Fibroblast of skin of right quadriceps (primary cell): ENCODE measurements at regions not wholly inside any gene's neighbourhood (a gene's known extent, or its start where the extent isn't known, plus 50 kb on each side); places are given as distances from the start of the nearest gene placed in this dataset.

Experiments used
- DNase-seq: peaks from one replicate; pipeline ENCODE4 v3.0.0-alpha.2; 2013

DNA sequence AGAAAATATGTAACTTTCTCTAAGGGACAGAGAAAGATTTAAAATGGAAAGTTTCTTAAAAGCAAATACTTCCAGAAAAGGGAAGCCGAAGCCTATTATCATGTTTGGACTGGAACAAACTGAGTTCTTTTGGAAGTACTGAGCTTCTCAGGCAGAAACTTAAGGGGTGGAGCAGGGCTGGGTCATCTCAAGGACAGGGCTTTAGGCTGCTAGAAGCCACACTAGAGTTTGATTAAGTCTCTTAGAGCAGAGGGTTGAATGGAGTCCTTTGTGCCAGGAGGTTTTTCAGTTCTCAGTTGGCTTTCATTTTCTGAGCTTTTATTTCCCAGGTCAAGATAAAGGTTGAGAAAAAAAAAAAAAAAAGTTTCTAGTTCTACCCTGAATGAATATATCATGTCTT lies 432.7 kb downstream of the SLITRK5 start:
- no peak for DNase-seq

DNA sequence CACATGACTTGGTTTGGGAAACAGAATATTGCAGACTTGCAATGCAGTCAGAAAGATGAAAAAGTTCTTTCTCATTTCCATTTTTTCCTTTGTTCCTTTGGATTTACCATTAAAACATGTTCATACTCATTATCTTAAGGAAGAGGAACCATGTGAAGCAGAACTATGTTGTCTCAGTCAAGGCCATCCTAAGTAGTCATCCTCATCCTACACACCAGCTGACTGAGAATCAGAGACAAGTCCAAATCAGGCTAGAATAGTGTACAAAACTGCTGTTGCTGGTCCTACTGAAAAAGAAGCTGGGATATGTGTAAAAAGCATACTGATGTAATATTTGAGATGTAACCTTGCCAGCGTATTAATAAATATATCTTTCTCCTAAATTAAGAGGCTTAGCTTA lies 433.4 kb downstream of the SLITRK5 start:
- DNase-seq = no peak

DNA sequence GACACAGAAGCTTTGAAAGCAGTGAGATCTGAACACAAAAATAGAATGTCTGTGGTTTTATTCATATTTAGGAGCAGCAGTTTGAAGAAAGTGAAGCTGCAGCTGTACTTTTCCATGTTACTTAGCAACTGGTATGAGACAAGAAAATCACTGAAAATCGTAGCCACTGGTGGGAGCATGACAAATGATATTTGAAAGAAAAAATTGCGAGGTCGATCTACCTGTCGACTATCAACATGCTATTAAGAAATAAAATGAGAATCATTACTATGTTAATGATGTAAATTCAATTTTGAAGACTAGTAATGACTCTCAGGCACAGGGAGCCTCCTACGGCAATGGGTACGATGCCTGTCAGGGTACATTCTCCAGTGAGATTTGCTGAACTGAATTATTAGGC lies 436.4 kb downstream of the SLITRK5 start:
- no peak for DNase-seq

DNA sequence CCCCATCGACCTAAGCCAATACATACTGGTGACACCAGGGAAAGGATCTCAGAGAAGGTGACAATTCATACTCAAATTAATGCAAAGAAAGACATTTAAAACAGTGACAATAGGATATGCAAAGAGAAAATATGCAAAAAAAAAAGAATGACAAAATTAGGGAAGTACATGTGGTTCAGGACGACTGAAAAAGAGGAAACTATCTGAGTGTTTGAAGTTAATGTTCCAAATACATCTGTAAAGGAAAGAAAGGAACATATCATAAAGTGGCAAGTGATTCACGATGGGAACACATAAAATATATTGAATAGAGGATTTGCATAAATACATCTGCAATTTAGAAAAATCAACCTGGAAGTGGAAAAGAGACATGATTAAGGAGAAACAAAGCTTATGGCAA lies 441.4 kb downstream of the SLITRK5 start:
- no peak for DNase-seq

DNA sequence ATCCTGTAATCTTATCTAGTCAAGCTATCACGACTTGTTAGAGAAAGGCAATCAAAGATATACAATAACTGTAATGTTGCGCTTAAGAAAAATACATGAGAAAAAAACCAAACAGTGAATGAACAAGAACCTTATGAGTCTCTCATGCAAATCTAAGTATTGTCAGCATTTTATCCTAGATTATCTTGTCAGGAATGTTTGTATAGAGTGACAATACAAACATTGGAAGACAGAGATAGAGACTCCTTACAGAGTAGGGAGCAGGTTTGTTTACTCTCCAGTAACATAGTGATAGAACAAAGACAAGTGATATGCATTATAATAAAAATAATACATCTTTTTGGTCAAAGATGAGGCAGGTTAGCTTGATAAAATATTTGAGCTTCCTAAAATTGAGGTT lies 444.8 kb downstream of the SLITRK5 start:
- DNase-seq = no peak

DNA sequence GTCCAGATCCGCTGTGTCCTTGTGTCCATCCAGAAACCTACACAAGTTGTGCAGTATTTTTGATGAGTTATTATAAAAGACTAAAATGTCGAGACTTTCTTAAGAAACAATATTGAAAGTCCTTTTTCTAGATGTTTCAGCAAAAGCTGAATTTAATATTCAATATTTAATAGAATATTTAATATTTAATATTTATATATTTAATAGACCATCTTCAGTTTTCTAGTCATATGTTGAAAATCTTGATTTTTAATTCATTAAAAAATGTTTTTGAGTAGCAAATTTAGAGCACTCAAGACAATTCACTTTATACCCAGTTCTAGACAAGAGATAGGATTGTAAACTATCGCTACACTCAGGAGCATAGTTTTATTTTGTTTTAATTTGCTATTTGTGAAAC lies 447.8 kb downstream of the SLITRK5 start:
- no peak for DNase-seq

DNA sequence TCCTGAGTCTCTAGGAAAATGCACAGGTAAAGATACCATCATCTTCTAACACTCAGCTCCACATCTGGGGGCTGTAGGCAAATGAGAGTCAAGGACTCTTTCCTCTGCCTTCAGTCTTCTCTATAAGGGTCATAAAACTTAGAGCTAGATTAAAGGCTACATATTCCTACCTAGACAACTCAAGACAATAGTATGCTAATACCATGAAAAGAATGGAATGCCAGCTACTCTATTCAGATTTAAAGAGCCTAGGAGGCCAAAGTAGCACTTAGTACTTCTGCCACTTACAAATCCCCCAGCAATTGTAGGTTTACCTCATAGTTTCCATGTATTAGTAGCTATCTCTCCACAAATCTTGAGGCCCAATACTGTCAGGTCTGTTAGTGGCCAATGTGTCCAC lies 453.0 kb downstream of the SLITRK5 start:
- DNase-seq = no peak

DNA sequence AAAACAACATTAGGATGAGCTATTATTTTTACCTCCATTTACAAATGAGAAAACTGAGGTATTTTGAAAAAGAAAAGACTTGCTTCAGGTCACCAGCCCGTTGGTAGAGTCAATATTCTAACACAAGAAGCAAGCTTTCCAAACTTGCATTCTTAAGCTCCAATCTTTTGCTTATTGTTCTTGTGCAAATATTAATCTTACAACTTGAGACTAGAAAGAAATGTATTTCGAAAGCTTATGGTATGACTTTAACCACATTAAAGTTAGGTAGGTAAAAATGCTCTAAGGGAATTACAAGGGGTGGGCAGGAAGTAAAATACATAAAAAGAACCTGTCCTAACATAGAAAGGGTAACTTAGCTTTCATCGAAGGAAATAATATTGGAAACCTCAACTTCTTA lies 453.9 kb downstream of the SLITRK5 start:
- no peak for DNase-seq

DNA sequence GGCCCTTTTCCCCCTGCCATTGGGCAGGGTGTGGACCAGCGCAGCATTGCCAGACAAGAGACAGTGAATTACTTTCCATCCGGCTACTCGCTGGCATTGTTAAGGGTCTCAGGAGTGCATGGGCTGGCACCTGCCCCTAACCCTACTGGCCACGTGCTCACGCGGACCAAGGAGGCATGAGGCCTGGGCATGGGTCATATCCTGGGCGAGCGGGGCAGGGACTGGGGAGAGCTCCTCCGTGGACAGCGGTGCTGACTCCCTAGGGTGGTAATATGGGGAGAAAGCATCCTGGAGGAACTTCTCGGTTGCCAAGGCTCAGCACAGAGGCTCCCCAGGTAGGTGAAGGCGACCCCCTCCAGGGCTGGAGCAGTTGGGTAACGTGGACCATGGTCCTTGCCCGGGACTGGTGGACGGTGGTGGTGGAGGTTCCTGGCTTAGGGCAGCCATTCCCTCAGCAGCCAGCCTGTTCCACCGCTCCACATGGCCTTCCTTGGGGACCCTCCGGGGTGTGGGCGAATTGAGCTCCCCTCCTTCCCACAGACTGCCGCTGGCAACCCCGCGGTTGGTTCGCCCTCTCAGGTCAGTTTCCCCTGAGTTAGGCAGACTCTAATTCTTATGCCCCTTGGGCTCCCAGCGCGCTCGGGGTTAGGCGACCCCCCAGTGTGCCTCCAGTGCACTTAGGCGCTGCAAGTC lies 465.1 kb downstream of the SLITRK5 start:
- no peak for DNase-seq

DNA sequence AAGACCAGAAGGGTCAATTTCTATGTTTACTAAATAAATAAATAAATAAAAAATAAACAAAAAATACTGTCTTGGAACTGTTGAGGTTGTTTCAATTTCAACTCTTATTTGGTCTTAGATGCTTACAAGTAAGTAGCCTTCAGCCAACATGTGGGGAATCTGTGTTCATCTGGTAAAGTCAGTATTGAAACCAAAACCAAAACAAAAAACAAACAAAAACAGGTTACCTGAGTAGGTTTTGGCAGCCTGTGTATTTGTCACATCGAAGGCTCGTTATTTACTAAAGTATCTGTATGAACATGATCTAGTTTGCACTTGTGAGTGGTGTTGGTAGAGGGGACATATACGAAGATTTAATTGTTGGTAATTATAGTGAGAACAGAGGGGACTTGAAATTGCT lies 471.5 kb downstream of the SLITRK5 start:
- DNase-seq = no peak

DNA sequence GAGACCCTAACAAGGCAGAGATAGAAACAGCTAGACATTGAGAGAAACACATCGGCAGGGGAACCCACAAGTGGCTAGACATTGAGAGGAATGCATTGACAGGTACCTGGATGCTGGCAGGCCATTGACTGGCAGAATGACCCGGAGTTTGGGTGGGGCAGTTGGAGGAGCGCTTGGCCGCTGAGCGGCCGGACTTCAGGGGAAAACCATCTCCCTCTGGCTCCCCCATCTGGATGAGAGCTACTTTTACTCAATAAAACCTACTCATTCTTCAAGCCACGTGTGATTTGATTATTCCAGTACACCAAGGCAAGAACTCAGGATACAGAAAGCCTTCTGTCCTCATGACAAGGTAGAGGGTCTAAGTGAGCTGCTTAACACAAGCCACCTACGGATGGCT lies 473.4 kb downstream of the SLITRK5 start:
- no peak for DNase-seq

DNA sequence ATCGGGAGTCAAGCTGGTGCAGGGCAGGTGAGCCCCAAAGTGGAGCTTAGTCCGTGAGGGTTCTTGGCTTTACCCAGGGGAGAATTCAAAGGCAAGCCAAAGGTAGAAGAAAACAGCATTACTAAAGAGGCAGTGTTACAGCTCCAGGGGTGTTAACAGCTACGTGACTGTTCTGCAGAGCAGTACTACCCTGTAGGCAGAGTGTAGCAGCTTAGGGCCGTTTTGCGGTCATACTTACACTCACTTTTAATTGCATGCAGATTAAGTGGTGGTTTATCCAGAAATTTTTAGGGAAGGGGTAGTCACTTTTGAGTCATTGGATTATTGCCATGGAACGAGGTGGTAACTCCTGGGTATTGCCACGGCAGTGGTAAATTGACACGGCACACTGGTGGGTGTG lies 482.2 kb downstream of the SLITRK5 start:
- no peak for DNase-seq

DNA sequence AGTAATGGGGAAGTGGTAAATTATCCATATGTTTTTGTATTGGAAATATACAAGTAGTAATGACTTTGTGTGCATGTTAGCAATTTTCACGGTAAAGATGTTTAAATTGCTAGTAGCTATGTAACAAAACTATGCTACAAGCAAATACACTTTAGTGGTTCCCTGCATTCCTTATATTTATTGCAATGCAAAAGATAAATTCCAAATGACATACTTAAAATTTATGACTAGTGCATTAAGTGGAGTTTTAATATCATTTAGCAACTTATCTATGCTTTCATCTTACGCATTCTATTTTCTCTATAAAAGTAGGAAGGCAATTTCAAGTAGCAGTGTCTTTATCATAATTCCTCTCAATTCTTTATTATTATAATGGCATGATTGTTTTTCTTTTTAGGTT lies 482.8 kb downstream of the SLITRK5 start:
- DNase-seq = no peak

DNA sequence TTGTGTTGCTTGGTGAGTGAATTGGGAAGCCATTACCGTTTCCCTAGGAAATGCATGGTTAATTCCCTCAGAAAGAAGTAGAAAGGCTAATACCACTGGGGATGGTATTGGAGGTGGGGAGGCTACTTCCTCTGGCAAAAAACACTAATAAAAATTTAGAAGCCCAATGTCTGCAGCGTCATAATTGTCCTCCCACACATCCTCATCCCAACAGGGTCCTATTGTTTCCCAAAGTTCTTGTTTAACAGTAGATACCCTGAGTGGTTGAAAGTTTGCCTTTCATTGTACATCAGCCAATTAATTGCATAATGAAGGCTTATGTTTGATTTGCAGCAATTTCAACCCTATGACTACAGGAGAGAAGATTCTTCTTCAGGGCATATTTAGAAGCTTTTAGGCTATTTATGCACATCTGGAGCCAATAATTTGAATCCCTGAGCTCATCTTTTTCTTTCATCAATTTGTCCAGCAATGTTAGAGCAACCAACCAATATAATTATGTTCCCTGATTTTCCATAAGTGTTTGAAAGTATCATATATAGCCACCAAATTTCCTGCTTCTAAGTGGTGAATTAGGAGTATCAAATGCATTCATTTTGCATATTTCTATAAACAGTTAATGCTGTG lies 491.0 kb downstream of the SLITRK5 start:
- no peak for DNase-seq

DNA sequence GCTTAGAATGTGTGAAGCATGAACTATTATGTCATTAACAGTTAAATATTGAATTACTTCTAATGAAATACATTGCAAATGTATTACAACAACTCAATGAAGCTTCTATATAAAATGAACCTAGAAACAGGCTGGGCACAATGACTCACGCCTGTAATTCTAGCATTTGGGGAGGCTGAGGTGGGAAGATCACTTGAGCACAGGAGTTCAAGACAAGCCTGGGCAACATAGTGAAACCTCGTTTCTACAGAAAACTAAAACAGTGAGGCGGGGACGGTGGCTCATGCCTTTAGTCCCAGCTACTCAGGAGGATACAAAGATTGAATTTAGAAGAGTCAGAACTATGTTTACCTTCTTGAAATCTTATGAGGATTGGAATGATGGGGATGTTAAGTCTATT lies 505.1 kb downstream of the SLITRK5 start:
- no peak for DNase-seq

DNA sequence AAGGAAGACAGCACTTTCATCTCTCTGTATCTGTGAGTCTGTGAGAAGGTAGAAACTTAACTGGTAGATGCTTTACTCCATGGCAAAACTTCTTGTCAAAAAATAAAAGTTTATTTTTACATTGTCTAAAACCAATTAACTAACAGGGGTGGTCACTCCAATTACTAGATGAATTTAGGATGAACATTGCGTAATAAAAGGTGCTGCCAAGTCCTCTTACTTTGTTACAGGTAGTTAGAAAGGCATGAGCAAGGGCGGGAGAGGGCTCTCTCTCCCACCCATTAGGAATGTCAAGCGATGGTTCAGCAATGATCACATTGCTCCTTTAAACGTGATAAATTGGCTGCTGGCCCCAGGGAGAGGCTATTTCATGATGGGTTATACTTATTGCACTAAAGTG lies 512.3 kb downstream of the SLITRK5 start:
- DNase-seq = no peak

DNA sequence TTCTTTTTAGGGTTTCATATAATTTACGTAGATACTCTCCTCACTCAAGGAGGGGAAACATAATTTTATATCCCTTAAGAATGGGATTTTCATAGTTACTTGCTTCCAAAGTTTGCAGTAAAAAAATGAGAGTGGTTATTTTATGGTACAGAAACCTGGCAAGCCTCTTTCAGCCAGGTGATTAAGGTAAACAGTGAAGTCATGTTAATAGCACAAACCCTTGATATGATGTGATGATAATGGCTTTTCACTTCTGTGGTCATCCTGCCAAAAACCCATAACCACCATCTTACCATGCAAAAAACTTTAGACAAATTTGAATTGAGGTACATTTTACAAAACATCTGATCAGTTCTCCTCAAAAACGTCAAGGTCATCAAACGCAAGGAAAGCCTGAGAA lies 517.8 kb downstream of the SLITRK5 start:
- no peak for DNase-seq

DNA sequence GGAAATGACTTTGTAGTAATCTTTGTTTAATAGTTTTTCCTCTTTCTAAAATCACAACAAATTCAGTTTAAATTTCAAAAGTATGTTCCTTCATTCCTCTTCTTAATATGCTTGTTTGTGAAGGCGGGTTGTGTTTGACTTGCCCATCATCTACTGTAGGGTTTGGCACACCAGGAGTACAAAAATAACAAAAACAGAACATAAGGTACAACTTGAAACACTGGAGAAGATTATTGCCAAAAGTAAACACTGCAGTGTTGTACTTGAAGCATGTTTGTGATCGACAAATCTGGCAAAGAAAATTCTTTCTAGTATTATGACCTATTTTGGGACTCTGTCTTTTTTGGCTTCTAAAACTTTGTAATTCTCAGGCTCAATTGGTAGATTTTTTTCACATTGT lies 518.6 kb downstream of the SLITRK5 start:
- no peak for DNase-seq

DNA sequence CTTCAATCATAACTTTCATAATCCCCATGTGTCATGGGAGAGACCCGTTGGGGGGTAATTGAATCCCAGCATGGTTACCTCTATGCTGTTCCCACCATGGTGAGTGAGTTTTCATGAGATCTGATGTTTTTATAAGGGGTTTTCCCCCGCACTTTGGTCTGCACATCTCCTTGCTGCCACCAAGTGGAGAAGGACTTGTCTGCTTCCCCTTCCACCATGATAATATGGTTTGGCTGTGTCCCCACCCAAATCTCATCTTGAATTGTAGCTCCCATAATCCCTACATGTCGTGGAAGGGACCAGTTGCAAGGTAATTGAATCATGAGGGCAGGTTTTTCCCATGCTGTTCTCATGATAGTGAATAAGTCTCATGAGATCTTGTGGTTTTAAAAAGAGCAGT lies 524.9 kb downstream of the SLITRK5 start:
- no peak for DNase-seq

DNA sequence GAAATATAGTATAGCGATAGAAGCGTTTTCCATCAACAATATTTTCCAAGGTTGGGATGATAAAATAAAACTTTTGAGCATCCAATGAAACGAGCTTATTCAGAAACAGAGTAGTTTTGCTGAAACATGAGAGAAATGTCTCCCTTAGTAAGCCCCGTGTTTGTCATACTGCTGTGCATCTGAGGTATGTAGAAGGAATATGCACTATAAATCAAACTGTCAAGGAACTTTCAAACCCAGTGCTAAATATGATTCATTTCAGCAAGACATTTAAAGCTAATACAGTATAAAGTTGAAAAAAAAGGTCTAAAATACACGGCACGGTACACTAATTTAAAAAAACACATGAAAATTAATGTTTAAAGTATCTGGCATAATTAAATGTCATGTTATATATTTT lies 546.2 kb downstream of the SLITRK5 start:
- no peak for DNase-seq

DNA sequence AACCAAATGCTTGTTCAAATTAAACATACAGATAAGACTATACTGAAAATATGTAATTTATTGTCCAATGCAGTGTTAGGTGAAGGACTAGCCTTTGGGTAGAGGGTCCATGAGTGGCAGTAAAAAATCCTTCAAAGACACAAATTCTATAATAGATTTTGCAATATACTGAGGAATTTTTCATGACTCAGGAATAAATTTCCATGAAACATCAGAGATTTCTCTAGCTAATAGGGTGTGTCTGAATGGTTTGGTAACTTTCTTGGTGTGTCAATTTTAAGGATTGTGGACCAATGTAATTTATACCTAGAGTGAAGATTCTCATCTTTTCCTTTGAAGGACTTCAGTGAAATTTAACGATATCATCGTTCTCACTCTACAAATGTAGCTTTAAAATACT lies 546.7 kb downstream of the SLITRK5 start:
- DNase-seq = no peak

DNA sequence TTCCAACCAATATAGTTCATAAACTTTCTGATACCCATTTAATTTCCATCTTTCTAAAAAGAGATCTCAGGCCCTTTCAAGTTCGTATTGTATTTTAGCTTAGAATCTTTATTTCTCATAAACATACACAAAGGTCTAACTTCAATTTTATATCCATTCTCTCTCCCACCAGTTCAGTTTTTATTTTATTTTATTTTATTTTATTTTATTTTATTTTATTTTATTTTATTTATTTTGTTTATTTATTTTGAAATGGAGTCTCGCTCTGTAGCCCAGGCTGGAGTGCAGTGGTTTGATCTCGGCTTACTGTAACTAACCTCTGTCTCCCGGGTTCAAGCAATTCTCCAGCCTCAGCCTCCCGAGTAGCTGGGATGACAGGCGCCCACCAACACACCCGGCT lies 552.8 kb downstream of the SLITRK5 start:
- no peak for DNase-seq

DNA sequence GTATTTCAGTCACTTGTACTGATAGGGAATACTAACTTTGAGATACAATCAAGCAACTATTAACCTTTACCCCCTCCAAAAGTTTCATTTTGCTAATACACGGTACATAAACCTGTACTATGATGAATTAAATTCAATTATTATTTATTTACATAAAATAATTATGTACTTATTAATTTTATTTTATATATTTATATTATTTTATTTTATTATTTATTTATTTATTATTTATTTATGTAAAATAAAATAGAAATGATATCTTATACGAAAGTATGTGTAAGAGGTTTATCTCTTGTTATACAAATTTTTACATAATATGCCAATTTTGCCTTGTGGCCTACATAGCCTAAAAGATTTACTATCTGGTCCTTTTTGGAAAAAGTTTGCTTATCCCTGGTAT lies 564.3 kb downstream of the SLITRK5 start:
- DNase-seq = no peak

DNA sequence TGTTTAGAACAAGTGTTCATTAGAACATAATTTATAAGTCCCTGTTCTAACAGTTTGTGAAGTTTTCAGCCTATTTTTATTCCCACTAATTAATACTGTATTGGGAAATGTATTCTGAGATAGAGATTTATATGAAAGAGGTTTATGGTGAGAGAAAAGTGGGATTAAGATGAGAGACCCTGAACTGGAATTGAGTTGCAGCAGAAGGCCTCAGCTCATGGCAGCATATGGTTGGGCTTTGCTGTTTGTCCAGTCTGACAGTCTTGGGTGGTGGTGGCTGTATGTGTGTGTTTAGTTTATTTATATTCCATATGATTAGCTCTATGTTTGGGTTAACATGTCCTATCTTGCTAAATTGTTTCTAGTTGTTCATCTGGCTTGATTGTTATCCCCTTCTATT lies 575.1 kb downstream of the SLITRK5 start:
- no peak for DNase-seq

DNA sequence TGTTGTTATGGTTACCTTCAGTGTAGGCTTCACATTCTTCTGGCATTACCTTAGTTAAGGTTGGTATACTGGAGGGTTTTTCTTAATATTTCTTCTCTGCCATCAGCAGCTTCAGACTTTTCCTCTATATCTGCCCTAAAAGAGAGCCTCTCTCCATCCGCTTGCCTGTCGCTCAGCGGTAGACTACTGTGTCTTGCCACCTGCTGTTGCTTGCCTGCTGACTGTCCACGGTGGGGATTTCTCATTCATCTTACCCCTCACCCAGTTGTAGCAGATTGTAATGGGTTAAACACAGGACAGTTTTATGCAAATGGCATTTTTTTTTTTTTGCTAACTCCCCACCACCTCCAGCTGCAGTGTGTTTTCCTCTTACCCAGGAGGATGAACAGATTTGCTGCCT lies 577.2 kb downstream of the SLITRK5 start:
- no peak for DNase-seq
